WERI-Rb-1 (cell line): ENCODE measurements at regions not wholly inside any gene's neighbourhood (a gene's known extent, or its start where the extent isn't known, plus 50 kb on each side); places are given as distances from the start of the nearest gene placed in this dataset.

ENCODE experiments used
- DNase-seq: peaks from one replicate; pipeline ENCODE4 v3.0.0-alpha.2; 2020
- H3K27ac ChIP-seq: fragments of 250-450 bp; sonication (Bioruptor Pico); 2 replicates; pipeline ENCODE4 v1.5.1; 2020; ENCODE audit warnings: mild to moderate bottlenecking, moderate library complexity
- H3K27me3 ChIP-seq: fragments of 250-450 bp; sonication (Bioruptor Pico); 2 replicates; pipeline ENCODE4 v1.5.1; 2021; ENCODE audit warnings: mild to moderate bottlenecking, low read depth, moderate library complexity; ENCODE audit not compliant: insufficient read depth, severe bottlenecking
- H3K36me3 ChIP-seq: fragments of 250-450 bp; sonication (Bioruptor Pico); 2 replicates; pipeline ENCODE4 v1.5.1; 2020; ENCODE audit warnings: mild to moderate bottlenecking, moderate library complexity
- H3K4me3 ChIP-seq: 2 replicates; pipeline ENCODE4 v1.5.1; 2011; ENCODE audit warnings: low read depth, mild to moderate bottlenecking, control low read depth, low read length
- H3K9me3 ChIP-seq: fragments of 250-450 bp; sonication (Bioruptor Pico); 2 replicates; pipeline ENCODE4 v1.5.1; 2021; ENCODE audit warnings: mild to moderate bottlenecking, moderate library complexity; ENCODE audit not compliant: severe bottlenecking
- CTCF ChIP-seq: IDR thresholded peaks from 2 replicates; pipeline ENCODE4 v1.5.1; 2011; ENCODE audit warnings: low read depth, mild to moderate bottlenecking, control low read depth, inconsistent platforms, low read length

DNA sequence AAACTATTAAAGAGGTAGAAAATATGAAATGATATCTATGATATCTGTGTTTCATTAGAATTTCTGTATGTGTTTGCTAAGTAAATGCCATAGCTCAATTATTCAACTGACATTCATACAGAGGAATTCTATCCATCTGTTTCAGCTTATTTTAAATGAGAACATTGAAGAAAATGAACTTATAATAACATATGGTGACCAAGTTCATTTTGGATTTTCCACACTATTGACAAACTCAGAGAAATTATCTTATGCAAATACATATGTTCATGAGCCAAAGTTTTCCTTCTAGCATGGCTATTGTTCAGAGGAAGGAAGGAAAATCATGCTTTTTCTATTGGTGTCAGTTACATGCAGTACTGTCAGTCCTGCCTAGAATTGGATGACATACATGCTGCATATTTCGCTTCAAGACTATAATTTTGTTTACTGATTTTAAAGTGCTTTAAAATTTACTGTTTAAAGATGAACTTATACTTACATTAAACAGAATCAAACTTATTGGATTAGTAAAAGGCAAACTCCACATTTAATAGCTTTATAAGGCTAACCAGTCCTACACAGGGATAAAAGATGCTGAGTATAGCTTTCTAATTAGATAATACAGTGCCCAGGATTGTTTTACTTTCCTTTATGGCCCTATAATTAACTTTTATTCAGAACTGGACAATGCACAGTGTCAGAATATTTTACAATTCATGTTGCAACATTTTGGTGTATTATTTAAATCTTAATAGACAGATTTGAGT is 646.2 kb downstream of the TRAM1L1 start:
- DNase-seq: no peak
- no peak for TF ChIP-seq CTCF
- no peak overlapping the region for H3K27ac ChIP-seq
- no peaks in the 10 kb centered on the region for H3K27me3 ChIP-seq
- H3K9me3 ChIP-seq: no peaks in the 10 kb centered on the region
- no peak overlapping the region for H3K4me3 ChIP-seq
- no peaks in the 10 kb centered on the region for H3K36me3 ChIP-seq

DNA sequence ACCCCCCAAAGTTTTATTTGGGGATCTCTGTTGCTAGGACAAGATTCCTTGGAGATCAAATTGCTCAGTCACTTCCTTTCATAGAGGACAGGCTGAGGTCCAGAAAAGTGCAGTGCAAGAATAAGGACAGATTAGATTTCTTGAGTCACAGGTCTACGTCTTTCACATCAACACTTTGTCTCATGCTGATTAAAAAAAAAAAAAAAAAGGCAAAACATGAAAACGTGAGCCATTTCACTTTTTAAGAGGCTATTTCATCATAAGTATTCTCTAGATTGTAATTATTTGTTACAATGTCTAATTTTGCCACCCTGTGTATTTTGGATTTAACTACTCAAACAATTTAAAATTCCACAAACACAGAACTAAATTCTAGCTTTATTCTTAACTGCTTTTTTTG is 647.0 kb downstream of the TRAM1L1 start:
- TF ChIP-seq CTCF: no peak
- Histone ChIP-seq H3K9me3 (no peaks in the 10 kb centered on the region), H3K27me3 (no peaks in the 10 kb centered on the region), H3K4me3 (no peak overlapping the region), H3K27ac (no peak overlapping the region), H3K36me3 (no peaks in the 10 kb centered on the region)
- no peak for DNase-seq

DNA sequence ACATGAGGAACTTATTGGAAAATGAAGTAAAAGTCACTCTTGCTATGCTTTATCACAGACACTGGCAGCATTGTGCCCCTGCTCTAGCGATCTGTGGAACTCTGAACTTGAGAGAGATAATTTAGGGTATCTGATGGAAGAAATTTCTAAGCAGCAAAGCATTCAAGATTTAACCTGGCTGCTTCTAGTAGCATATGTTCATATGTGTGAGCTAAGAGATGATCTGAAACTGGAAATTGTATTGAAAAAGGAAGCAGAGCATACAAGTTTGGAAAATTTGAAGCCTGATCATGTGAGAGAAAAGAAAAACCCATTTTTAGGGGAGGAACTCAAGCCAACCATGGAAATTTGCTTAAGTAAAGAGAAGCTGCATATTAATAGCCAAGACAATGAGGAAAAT is 657.7 kb downstream of the TRAM1L1 start:
- Histone ChIP-seq H3K27me3 (no peaks in the 10 kb centered on the region), H3K36me3 (no peaks in the 10 kb centered on the region), H3K27ac (no peak overlapping the region), H3K9me3 (no peaks in the 10 kb centered on the region), H3K4me3 (no peak overlapping the region)
- no peak for DNase-seq
- no peak for TF ChIP-seq CTCF

DNA sequence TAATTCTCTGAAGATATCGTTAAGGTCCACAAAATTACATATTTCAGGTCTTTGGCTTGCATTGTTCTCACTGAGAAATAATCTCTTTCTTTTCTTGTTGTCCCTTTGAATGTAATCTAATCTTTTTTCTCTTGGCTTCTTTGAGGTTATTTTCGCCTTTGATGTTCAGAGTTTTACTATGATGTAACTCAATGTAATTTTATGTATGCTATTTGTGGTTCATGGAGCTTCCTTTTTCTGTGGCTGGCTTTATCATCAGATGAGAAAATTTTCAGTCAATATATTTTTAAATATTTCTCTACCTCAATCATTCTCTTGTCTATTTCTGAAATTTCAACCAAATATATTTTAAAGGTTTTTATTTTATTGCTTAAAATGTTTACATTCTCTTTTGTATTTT is 672.2 kb downstream of the TRAM1L1 start:
- no peak overlapping the region for H3K27ac ChIP-seq
- H3K36me3 ChIP-seq: no peaks in the 10 kb centered on the region
- H3K9me3 ChIP-seq: no peaks in the 10 kb centered on the region
- no peak for TF ChIP-seq CTCF
- no peak overlapping the region for H3K4me3 ChIP-seq
- H3K27me3 ChIP-seq: no peaks in the 10 kb centered on the region
- DNase-seq: no peak

DNA sequence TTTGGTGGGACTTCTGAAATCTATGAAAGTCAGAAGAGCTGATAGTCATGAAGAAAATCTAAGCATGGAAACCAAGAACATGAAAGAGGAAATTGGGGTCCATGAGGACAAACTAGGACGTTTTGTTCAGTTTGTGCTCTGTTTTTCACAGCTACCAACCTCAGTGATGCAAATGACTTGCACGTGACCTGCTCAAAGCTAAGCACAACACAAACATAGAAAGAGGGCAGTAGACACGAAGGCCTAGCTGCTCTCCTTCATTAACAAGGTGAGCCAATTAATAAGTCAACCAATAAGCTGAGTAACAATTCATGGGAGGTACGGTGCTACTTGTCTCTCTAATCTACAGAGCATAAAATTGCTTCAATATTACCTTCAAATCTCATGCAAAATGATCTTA is 684.1 kb downstream of the TRAM1L1 start:
- no peaks in the 10 kb centered on the region for H3K27me3 ChIP-seq
- H3K36me3 ChIP-seq: no peaks in the 10 kb centered on the region
- TF ChIP-seq CTCF: no peak
- H3K27ac ChIP-seq: no peak overlapping the region
- no peak for DNase-seq
- no peaks in the 10 kb centered on the region for H3K9me3 ChIP-seq
- H3K4me3 ChIP-seq: no peak overlapping the region

DNA sequence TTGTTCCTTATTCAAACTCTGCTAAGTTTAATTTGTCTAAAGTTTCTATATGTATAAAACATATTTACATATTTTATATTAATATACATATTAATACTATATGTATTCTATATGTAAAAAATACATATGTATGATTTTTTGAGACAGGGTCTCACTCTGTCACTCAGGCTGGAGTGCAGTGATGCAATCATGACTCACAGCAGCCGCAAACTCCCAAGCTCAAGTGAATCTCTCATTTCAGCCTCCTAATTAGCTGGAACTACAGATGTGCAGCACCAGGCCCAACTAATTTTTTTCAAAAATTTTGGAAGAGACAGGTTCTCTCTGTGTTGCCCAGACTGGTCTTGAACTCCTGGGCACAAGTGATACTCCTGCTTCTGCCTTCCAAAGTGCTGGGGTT is 684.9 kb downstream of the TRAM1L1 start:
- no peaks in the 10 kb centered on the region for H3K9me3 ChIP-seq
- H3K36me3 ChIP-seq: no peaks in the 10 kb centered on the region
- no peak overlapping the region for H3K27ac ChIP-seq
- TF ChIP-seq CTCF: no peak
- no peak overlapping the region for H3K4me3 ChIP-seq
- H3K27me3 ChIP-seq: no peaks in the 10 kb centered on the region
- no peak for DNase-seq
